ENCODE measurements at regions not wholly inside any gene's neighbourhood (a gene's known extent, or its start where the extent isn't known, plus 50 kb on each side); places are given as distances from the start of the nearest gene placed in this dataset.
"Not testable (repeated sequence)": the region's sequence is repeated elsewhere in the genome, so short reads cannot be mapped to it uniquely, and the experiment has no call there.

DNA sequence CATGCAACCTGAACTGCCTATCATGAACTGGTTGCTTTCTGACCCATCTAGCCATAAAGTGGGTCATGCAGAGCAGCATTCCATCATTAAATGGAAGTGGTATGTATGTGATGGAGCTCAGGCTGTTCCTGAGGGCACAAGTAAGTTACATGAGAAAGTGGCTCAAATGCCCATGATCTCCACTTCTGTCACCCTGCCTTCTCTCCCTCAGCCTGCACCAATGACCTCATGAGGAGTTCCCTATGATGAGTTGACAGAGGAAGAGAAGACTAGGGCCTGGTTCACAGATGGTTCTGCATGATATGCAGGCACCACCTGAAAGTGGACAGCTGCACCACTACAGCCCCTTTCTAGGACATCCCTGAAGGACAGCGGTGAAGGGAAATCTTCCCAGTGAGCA lies 127.7 kb upstream of the ZC3H12C start:
- not testable (repeated sequence) for H3K79me1 ChIP-seq (ENCODE audit: low read length); H3K4me1 ChIP-seq (ENCODE audit: control insufficient read depth, low read depth, low read length); H2BK5ac ChIP-seq (ENCODE audit: low read length); H2AK5ac ChIP-seq (ENCODE audit: low read length); H4K8ac ChIP-seq (ENCODE audit: low read depth, low read length); H3K36me3 ChIP-seq (ENCODE audit: control insufficient read depth, insufficient read depth, low read length); H4K5ac ChIP-seq (ENCODE audit: low read length); H3K27me3 ChIP-seq (ENCODE audit: insufficient read depth, low read length, poor library complexity); H2BK120ac ChIP-seq (ENCODE audit: low read depth, low read length); H3K9ac ChIP-seq (ENCODE audit: low read length); DNase-seq; H3K56ac ChIP-seq (ENCODE audit: low read length); H2BK15ac ChIP-seq (replicated peaks; ENCODE audit: low read depth); H3K4me2 ChIP-seq (ENCODE audit: low read length); H3K23ac ChIP-seq (ENCODE audit: low read length); H3K18ac ChIP-seq (ENCODE audit: low read length); H3K79me2 ChIP-seq (ENCODE audit: control insufficient read depth, insufficient read depth, low read length); H3K27ac ChIP-seq (ENCODE audit: low read depth, low read length); H3K4ac ChIP-seq (ENCODE audit: low read depth, low read length); H3K4me3 ChIP-seq (ENCODE audit: low read length)
- WGBS (ENCODE audit: extremely low coverage, insufficient coverage, low lambda C conversion rate) = no CpG with 5 or more reads among the region's 1 CpG

DNA sequence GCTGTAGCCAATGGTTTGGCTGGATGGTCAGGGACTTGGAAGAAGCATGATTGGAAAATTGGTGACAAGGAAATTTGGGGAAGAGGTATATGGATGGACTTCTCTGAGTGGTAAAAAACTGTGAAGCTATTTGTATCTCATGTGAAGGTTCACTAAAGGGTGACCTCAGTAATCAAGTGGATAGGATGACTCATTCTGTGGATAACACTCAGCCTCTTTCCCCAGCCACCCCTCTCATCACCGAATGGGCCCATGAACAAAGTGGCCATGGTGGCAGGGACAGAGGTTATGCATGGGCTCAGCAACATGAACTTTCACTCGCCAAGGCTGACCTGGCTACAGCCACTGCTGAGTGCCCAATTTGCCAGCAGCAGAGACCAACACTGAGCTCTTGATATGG lies 127.3 kb upstream of the ZC3H12C start:
- not testable (repeated sequence) for H2BK120ac ChIP-seq (ENCODE audit: low read depth, low read length); H3K4me2 ChIP-seq (ENCODE audit: low read length); H3K27me3 ChIP-seq (ENCODE audit: insufficient read depth, low read length, poor library complexity); H4K8ac ChIP-seq (ENCODE audit: low read depth, low read length); H3K4ac ChIP-seq (ENCODE audit: low read depth, low read length); H3K18ac ChIP-seq (ENCODE audit: low read length); H3K79me1 ChIP-seq (ENCODE audit: low read length); H3K9ac ChIP-seq (ENCODE audit: low read length); H3K4me1 ChIP-seq (ENCODE audit: control insufficient read depth, low read depth, low read length); H3K79me2 ChIP-seq (ENCODE audit: control insufficient read depth, insufficient read depth, low read length); H3K27ac ChIP-seq (ENCODE audit: low read depth, low read length); H3K23ac ChIP-seq (ENCODE audit: low read length); DNase-seq; H3K36me3 ChIP-seq (ENCODE audit: control insufficient read depth, insufficient read depth, low read length); H2AK5ac ChIP-seq (ENCODE audit: low read length); H4K5ac ChIP-seq (ENCODE audit: low read length); H2BK5ac ChIP-seq (ENCODE audit: low read length); H3K4me3 ChIP-seq (ENCODE audit: low read length); H2BK15ac ChIP-seq (replicated peaks; ENCODE audit: low read depth); H3K56ac ChIP-seq (ENCODE audit: low read length)
- WGBS (ENCODE audit: extremely low coverage, insufficient coverage, low lambda C conversion rate) = no CpG with 5 or more reads among the region's 2 CpGs

DNA sequence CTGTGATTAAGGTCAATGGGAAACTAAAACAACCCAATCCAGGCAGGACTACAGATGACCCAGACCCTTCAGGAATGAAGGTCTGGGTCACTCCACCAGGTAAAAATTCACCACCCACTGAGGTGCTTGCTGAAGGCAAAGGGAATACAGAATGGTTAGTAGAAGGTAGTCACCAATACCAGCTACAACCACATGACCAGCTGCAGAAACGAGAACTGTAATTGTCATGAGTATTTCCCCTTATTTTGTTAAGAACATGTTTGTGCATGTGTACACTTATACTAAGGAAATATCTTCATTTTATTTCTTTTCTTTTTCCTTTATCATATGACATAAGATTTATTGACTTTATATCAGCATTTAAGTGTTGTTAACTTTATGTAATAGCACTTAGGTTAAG lies 126.1 kb upstream of the ZC3H12C start:
- H3K9ac ChIP-seq (ENCODE audit: low read length); H2BK120ac ChIP-seq (ENCODE audit: low read depth, low read length); H3K36me3 ChIP-seq (ENCODE audit: control insufficient read depth, insufficient read depth, low read length); H3K18ac ChIP-seq (ENCODE audit: low read length); H2BK5ac ChIP-seq (ENCODE audit: low read length); H3K23ac ChIP-seq (ENCODE audit: low read length); H2AK5ac ChIP-seq (ENCODE audit: low read length); H3K27ac ChIP-seq (ENCODE audit: low read depth, low read length); H2BK15ac ChIP-seq (replicated peaks; ENCODE audit: low read depth); H3K4me2 ChIP-seq (ENCODE audit: low read length); H3K56ac ChIP-seq (ENCODE audit: low read length); H3K4me3 ChIP-seq (ENCODE audit: low read length); DNase-seq; H4K5ac ChIP-seq (ENCODE audit: low read length); H3K4ac ChIP-seq (ENCODE audit: low read depth, low read length); H4K8ac ChIP-seq (ENCODE audit: low read depth, low read length); H3K4me1 ChIP-seq (ENCODE audit: control insufficient read depth, low read depth, low read length); H3K79me2 ChIP-seq (ENCODE audit: control insufficient read depth, insufficient read depth, low read length); H3K27me3 ChIP-seq (ENCODE audit: insufficient read depth, low read length, poor library complexity); H3K79me1 ChIP-seq (ENCODE audit: low read length): not testable (repeated sequence)
- no CpG with 5 or more reads among the region's 1 CpG for WGBS (ENCODE audit: extremely low coverage, insufficient coverage, low lambda C conversion rate)

DNA sequence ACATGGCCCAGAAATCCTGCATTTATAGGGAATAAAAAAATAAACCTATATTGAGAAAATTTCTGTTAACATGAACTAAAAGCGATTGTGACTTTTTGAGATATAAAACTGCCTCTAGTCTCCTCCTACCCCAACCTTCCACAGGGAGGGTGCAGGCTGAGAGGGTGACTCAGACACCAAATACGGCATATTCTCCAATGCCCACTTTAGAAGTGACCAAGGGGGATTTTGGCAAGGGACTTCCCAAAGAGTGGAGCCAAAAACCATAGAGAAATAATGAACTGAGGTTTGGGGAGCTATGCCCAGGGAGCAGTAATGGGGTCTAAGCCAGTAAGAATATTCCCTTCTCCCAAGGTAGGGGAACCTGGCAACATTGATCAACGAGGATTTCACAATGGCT lies 124.9 kb upstream of the ZC3H12C start:
- Histone ChIP-seq H2BK5ac (ENCODE audit: low read length) (no peak overlapping the region), H3K18ac (ENCODE audit: low read length) (no peak overlapping the region), H3K79me1 (ENCODE audit: low read length) (no peaks in the 10 kb centered on the region), H4K8ac (ENCODE audit: low read depth, low read length) (no peak overlapping the region), H4K5ac (ENCODE audit: low read length) (no peak overlapping the region), H2BK120ac (ENCODE audit: low read depth, low read length) (no peak overlapping the region), H3K56ac (ENCODE audit: low read length) (no peak overlapping the region), H3K4me1 (ENCODE audit: control insufficient read depth, low read depth, low read length) (no peaks in the 10 kb centered on the region), H3K4me2 (ENCODE audit: low read length) (no peak overlapping the region), H3K27me3 (ENCODE audit: insufficient read depth, low read length, poor library complexity) (no peaks in the 10 kb centered on the region), H3K4ac (ENCODE audit: low read depth, low read length) (no peak overlapping the region), H3K79me2 (ENCODE audit: control insufficient read depth, insufficient read depth, low read length) (no peaks in the 10 kb centered on the region), H3K9ac (ENCODE audit: low read length) (no peak overlapping the region), H2AK5ac (ENCODE audit: low read length) (no peak overlapping the region), H3K23ac (ENCODE audit: low read length) (no peak overlapping the region), H3K36me3 (ENCODE audit: control insufficient read depth, insufficient read depth, low read length) (no peaks in the 10 kb centered on the region), H3K4me3 (ENCODE audit: low read length) (no peak overlapping the region), H3K27ac (ENCODE audit: low read depth, low read length) (no peak overlapping the region), H2BK15ac (replicated peaks; ENCODE audit: low read depth) (no peak overlapping the region)
- WGBS (ENCODE audit: extremely low coverage, insufficient coverage, low lambda C conversion rate) = no CpG with 5 or more reads among the region's 3 CpGs
- DNase-seq = no peak

DNA sequence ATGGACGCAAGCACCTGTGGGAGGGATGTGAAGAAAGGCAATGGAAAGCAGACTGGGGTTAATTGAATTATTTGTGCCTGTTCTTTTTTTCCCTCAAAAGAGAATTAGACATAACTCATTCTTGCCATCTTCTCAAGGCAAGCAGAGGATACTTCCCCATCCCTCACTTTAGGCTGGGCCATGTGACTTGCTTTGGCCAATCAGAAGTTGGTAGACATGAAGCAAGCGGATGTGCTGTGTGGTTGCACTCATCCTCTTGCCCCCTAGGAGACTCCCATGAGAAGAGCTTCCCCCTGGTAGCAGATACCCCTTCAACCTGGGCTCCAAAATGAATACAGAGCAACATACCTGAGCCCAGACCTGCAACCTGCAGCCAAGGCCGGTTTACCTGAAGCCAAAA lies 124.4 kb upstream of the ZC3H12C start:
- no peak overlapping the region for H3K9ac ChIP-seq (ENCODE audit: low read length)
- H3K4me1 ChIP-seq (ENCODE audit: control insufficient read depth, low read depth, low read length) = no peaks in the 10 kb centered on the region
- no peak overlapping the region for H2BK5ac ChIP-seq (ENCODE audit: low read length)
- no peak overlapping the region for H3K4ac ChIP-seq (ENCODE audit: low read depth, low read length)
- no peak overlapping the region for H2AK5ac ChIP-seq (ENCODE audit: low read length)
- no peaks in the 10 kb centered on the region for H3K27me3 ChIP-seq (ENCODE audit: insufficient read depth, low read length, poor library complexity)
- H3K36me3 ChIP-seq (ENCODE audit: control insufficient read depth, insufficient read depth, low read length) = no peaks in the 10 kb centered on the region
- H2BK15ac ChIP-seq (replicated peaks; ENCODE audit: low read depth) = no peak overlapping the region
- H4K5ac ChIP-seq (ENCODE audit: low read length) = no peak overlapping the region
- H3K23ac ChIP-seq (ENCODE audit: low read length) = no peak overlapping the region
- no peak overlapping the region for H3K4me2 ChIP-seq (ENCODE audit: low read length)
- no peaks in the 10 kb centered on the region for H3K79me2 ChIP-seq (ENCODE audit: control insufficient read depth, insufficient read depth, low read length)
- no peak overlapping the region for H3K18ac ChIP-seq (ENCODE audit: low read length)
- no peak for DNase-seq
- no peak overlapping the region for H4K8ac ChIP-seq (ENCODE audit: low read depth, low read length)
- no peak overlapping the region for H2BK120ac ChIP-seq (ENCODE audit: low read depth, low read length)
- no peak overlapping the region for H3K27ac ChIP-seq (ENCODE audit: low read depth, low read length)
- no peak overlapping the region for H3K4me3 ChIP-seq (ENCODE audit: low read length)
- WGBS (ENCODE audit: extremely low coverage, insufficient coverage, low lambda C conversion rate) = no CpG with 5 or more reads among the region's 3 CpGs
- no peak overlapping the region for H3K56ac ChIP-seq (ENCODE audit: low read length)
- H3K79me1 ChIP-seq (ENCODE audit: low read length) = no peaks in the 10 kb centered on the region

DNA sequence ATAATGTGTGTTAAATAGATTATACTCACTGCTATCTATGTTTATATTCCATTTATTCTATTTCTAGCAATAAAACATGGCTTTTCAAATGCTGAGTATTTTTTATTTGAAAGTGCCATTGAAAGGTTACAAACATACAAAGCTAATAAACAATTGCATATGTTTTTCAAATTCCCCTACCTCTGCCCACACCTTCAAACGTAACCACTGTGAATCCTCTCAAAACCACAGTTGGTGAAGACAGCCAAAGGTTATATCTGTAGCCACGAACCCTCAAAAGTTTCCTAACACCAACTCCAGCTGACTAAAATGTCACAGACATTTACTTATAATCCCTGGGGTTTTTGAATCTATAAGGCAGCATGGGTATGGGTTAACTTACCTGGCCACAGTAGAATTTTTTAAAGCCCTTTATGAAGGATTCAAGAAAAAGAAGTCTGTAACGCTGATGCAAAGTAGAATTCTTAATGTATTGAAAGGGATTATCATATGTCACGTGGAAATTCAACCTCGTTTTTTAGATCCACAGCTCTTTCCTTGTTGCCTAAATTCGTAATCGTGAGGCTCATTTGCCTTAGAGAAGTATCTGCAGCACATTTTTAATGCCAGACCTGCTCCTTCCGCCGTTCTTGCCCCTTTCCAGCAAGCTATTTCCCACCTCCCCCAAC lies 122.5 kb upstream of the ZC3H12C start:
- Histone ChIP-seq H3K36me3 (ENCODE audit: control insufficient read depth, insufficient read depth, low read length) (no peaks in the 10 kb centered on the region), H3K23ac (ENCODE audit: low read length) (no peak overlapping the region), H2BK5ac (ENCODE audit: low read length) (no peak overlapping the region), H3K4me3 (ENCODE audit: low read length) (no peak overlapping the region), H2BK120ac (ENCODE audit: low read depth, low read length) (no peak overlapping the region), H3K4ac (ENCODE audit: low read depth, low read length) (no peak overlapping the region), H4K5ac (ENCODE audit: low read length) (no peak overlapping the region), H4K8ac (ENCODE audit: low read depth, low read length) (no peak overlapping the region), H3K27ac (ENCODE audit: low read depth, low read length) (no peak overlapping the region), H2AK5ac (ENCODE audit: low read length) (no peak overlapping the region), H3K79me2 (ENCODE audit: control insufficient read depth, insufficient read depth, low read length) (no peaks in the 10 kb centered on the region), H3K56ac (ENCODE audit: low read length) (no peak overlapping the region), H3K4me2 (ENCODE audit: low read length) (no peak overlapping the region), H3K79me1 (ENCODE audit: low read length) (no peaks in the 10 kb centered on the region), H3K9ac (ENCODE audit: low read length) (no peak overlapping the region), H2BK15ac (replicated peaks; ENCODE audit: low read depth) (no peak overlapping the region), H3K18ac (ENCODE audit: low read length) (no peak overlapping the region), H3K27me3 (ENCODE audit: insufficient read depth, low read length, poor library complexity) (no peaks in the 10 kb centered on the region), H3K4me1 (ENCODE audit: control insufficient read depth, low read depth, low read length) (no peaks in the 10 kb centered on the region)
- no peak for DNase-seq
- no CpG with 5 or more reads among the region's 9 CpGs for WGBS (ENCODE audit: extremely low coverage, insufficient coverage, low lambda C conversion rate)

Measured in mesendoderm (in vitro differentiated cells).